Kidney (tissue), 13 donors: ENCODE measurements at regions not wholly inside any gene's neighbourhood (a gene's known extent, or its start where the extent isn't known, plus 50 kb on each side); places are given as distances from the start of the nearest gene placed in this dataset.
A peak's percentile ranks its signal among the peaks of the same experiment; 100 is the strongest.

ENCODE experiments used
- DNase-seq, 5 donors: peaks; one replicate each; pipeline ENCODE4 v3.0.0-alpha.2; 2013 to 2020
- FAIRE-seq: peaks from 2 replicates; lab custom pipeline; 2012; peaks lifted over from hg19 to GRCh38; lab: Jason Lieb, UNC
- H3K27ac ChIP-seq, 2 donors: one replicate each; pipeline ENCODE4 v1.7.0; 2013; ENCODE audit warnings: low read depth in 2 of 2, low read length in 2 of 2, inconsistent platforms in 1 of 2
- H3K27me3 ChIP-seq: one replicate; pipeline ENCODE4 v1.7.1; 2013; ENCODE audit warnings: low read length, inconsistent platforms; ENCODE audit not compliant: control insufficient read depth, insufficient read depth
- H3K36me3 ChIP-seq, 3 donors: one replicate each; pipeline versions ENCODE4 v1.7.0 to v1.7.1; 2013; ENCODE audit warnings: low read length in 3 of 3, control low read depth in 1 of 3, inconsistent platforms in 1 of 3; ENCODE audit not compliant: insufficient read depth in 3 of 3, control insufficient read depth in 2 of 3
- H3K4me1 ChIP-seq, 3 donors: one replicate each; pipeline versions ENCODE4 v1.7.0 to v1.7.1; 2013; ENCODE audit warnings: low read length in 3 of 3, inconsistent platforms in 1 of 3, low read depth in 1 of 3; ENCODE audit not compliant: control insufficient read depth in 2 of 3, insufficient read depth in 2 of 3
- H3K4me3 ChIP-seq, 3 donors: one replicate each; pipeline versions ENCODE4 v1.7.0 to v1.8.1; 2013; ENCODE audit warnings: low read length in 3 of 3, control low read depth in 1 of 3, inconsistent platforms in 1 of 3
- H3K9ac ChIP-seq, 3 donors: one replicate each; pipeline versions ENCODE4 v1.7.0 to v1.7.1; 2013; ENCODE audit warnings: low read length in 3 of 3, control low read depth in 1 of 3, inconsistent platforms in 1 of 3
- H3K9me3 ChIP-seq, 3 donors: one replicate each; pipeline versions ENCODE4 v1.7.0 to v1.7.1; 2013; ENCODE audit warnings: low read length in 3 of 3, control low read depth in 1 of 3, inconsistent platforms in 1 of 3; ENCODE audit not compliant: control insufficient read depth in 2 of 3, insufficient read depth in 1 of 3
- CTCF ChIP-seq: IDR thresholded peaks from 3 replicates; pipeline ENCODE4 v1.5.1; 2012; ENCODE audit warnings: mild to moderate bottlenecking, moderate library complexity, borderline replicate concordance; ENCODE audit not compliant: insufficient read depth; ENCODE audit errors: extremely low read depth
- intact Hi-C: fragments of 100-400 bp; cut with DNase I; formaldehyde crosslinking; loops from one replicate; pipeline ENCODE4 v1.11.1; 2022
- donor health status: control.
- donor health status: control.
- donor health status: control.
- donor health status: control.
- donor health status: control.
- donor health status: DM: yes; HTN: yes; CAD: no.
- donor health status: Normal renal cell carcinoma (clear cell type).

GRCh38 chr6:165263-165662 lies 127.0 kb upstream of the DUSP22 start:
- no peak overlapping the region for H3K9ac ChIP-seq
- intact Hi-C loops: no loop called here
- H3K9me3 ChIP-seq: no peaks in the 10 kb centered on the region
- FAIRE-seq (no peak), DNase-seq (no peak)
- no peak overlapping the region for H3K27ac ChIP-seq
- no peaks in the 10 kb centered on the region for H3K27me3 ChIP-seq
- no peak for TF ChIP-seq CTCF
- no peak overlapping the region for H3K4me3 ChIP-seq
- no peaks in the 10 kb centered on the region for H3K4me1 ChIP-seq
- no peaks in the 10 kb centered on the region for H3K36me3 ChIP-seq

DNA sequence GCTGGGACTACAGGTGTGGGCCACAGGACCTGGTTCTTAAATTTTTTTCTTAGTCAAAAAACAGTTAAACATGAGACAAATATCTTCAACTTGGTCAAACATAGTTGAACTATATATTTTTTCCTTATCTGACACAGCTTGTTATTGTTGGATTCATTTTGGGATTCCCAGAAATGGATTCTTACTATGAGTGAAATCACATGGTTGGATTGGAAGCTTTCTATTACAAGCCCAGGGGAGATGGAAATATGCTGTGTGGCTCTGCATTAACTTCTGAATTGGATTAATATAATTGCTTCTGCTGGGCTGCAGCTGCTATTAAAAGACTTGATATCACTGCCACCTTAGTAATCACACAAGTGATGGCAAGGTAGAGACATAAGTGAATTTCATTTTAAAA lies 126.4 kb upstream of the DUSP22 start:
- DNase-seq (peak in 2 of 5 donors; percentile 27 to 70), FAIRE-seq (no peak)
- H3K9me3 ChIP-seq: no peaks in the 10 kb centered on the region
- H3K4me1 ChIP-seq: no peaks in the 10 kb centered on the region
- no peaks in the 10 kb centered on the region for H3K27me3 ChIP-seq
- no peak overlapping the region for H3K9ac ChIP-seq
- H3K36me3 ChIP-seq: no peaks in the 10 kb centered on the region
- H3K27ac ChIP-seq: no peak overlapping the region
- H3K4me3 ChIP-seq: no peak overlapping the region
- intact Hi-C loops: no loop called here
- TF ChIP-seq CTCF: no peak

DNA sequence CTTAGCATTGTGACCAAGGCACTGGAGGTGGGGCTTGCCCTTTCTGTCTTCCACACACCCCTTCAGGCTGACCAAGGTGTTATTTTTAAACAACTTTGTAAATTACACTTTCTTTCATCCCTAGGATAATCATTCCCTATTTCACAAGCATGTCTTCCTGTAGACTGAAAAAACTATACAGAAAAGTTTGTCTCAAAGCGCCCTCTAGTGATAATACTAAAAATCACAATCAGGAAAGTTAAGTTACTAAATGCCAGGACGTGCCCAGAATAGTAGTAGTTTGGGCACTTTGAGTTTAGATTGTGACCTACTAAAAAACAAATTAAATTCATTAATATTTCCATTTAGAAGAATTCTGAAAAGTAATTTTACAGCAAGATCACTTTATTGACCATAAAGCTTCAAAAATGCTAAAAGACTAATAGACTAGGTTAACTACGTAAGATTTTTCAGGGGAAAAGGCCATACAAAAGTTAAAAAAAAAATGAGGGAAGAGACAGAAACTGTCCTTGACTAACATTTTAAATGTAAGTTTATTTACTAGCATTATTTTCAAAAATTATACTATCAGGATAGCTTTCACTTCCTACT lies 123.3 kb upstream of the DUSP22 start:
- H3K36me3 ChIP-seq: no peaks in the 10 kb centered on the region
- no peak overlapping the region for H3K4me3 ChIP-seq
- no peaks in the 10 kb centered on the region for H3K4me1 ChIP-seq
- peak; percentile 96 for FAIRE-seq
- H3K27me3 ChIP-seq: no peaks in the 10 kb centered on the region
- no peak overlapping the region for H3K9ac ChIP-seq
- no peak overlapping the region for H3K27ac ChIP-seq
- H3K9me3 ChIP-seq: no peaks in the 10 kb centered on the region
- TF ChIP-seq CTCF: peak; percentile 31
- intact Hi-C loops: no loop called here
- DNase-seq: peak in 2 of 5 donors; percentile 59 to 72

DNA sequence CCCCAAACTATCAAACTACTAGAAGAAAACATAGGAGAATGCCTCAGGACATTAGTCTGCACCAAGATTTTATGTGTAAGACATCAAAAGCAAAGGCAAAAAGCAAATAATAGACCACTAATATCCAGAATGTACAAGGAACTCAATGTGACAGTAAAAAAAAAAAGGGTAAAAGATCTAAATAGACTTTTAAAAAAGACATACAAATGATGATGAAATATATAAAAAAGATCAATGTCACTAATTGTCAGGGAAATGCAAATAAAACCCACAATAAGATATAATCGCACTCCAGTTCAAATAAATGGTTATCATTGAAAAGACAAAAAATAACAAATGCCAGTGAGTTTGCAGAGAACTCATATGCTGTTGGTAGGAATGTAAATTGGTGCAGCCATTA lies 118.3 kb upstream of the DUSP22 start:
- TF ChIP-seq CTCF: no peak
- Histone ChIP-seq H3K4me1 (no peaks in the 10 kb centered on the region), H3K9ac (no peak overlapping the region), H3K27ac (no peak overlapping the region), H3K27me3 (no peaks in the 10 kb centered on the region), H3K36me3 (no peaks in the 10 kb centered on the region), H3K4me3 (no peak overlapping the region), H3K9me3 (no peaks in the 10 kb centered on the region)
- intact Hi-C loops: no loop called here
- FAIRE-seq (no peak), DNase-seq (no peak)
